ENCODE measurements at regions not wholly inside any gene's neighbourhood (a gene's known extent, or its start where the extent isn't known, plus 50 kb on each side); places are given as distances from the start of the nearest gene placed in this dataset.
A peak's percentile ranks its signal among the peaks of the same experiment; 100 is the strongest.

- H3K4me3 ChIP-seq (ENCODE audit: severe bottlenecking): no peak overlapping the region
- no peak for ATAC-seq (ENCODE audit: low read depth)
- H3K27ac ChIP-seq (ENCODE audit: poor library complexity, severe bottlenecking): no peak overlapping the region
- H3K27me3 ChIP-seq (ENCODE audit: insufficient read depth, poor library complexity, severe bottlenecking): no peaks in the 10 kb centered on the region
- H3K36me3 ChIP-seq (ENCODE audit: low read depth): no peaks in the 10 kb centered on the region; the same call in 1 of the 2 replicates
- no peaks in the 10 kb centered on the region for H3K9me3 ChIP-seq (ENCODE audit: severe bottlenecking)
- TF ChIP-seq, protein P1, sequence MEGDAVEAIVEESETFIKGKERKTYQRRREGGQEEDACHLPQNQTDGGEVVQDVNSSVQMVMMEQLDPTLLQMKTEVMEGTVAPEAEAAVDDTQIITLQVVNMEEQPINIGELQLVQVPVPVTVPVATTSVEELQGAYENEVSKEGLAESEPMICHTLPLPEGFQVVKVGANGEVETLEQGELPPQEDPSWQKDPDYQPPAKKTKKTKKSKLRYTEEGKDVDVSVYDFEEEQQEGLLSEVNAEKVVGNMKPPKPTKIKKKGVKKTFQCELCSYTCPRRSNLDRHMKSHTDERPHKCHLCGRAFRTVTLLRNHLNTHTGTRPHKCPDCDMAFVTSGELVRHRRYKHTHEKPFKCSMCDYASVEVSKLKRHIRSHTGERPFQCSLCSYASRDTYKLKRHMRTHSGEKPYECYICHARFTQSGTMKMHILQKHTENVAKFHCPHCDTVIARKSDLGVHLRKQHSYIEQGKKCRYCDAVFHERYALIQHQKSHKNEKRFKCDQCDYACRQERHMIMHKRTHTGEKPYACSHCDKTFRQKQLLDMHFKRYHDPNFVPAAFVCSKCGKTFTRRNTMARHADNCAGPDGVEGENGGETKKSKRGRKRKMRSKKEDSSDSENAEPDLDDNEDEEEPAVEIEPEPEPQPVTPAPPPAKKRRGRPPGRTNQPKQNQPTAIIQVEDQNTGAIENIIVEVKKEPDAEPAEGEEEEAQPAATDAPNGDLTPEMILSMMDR (IDR thresholded peaks at IDR 0.05; ENCODE audit: poor library complexity, severe bottlenecking): no peak
- H3K4me1 ChIP-seq (ENCODE audit: insufficient read depth, poor library complexity, severe bottlenecking): peaks cover 8% of the 10 kb centered on the region
- DNase-seq (ENCODE audit: low spot score): no peak
Measured at GRCh38 chr4:187415231-187415630, 580.3 kb upstream of the ZFP42 start.

DNA sequence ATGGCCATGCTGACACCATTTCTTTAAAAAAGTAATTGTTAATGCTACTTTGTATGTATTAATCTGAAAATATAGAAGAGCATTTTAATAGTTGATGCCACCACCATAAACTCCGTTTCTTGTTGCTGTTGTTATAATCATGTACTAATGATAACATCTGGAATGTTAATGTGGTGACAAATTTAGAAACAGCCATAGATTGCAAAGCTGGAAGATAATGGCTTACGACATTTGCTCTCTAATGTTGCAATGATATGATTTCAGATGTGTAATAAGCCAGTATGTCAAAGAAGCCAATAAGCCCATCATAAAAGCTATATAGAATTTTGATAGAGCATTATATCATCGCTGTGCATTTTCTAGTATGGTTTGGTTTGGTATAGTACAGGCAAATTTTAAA lies 579.4 kb upstream of the ZFP42 start:
- Histone ChIP-seq H3K27ac (ENCODE audit: poor library complexity, severe bottlenecking) (no peak overlapping the region), H3K9me3 (ENCODE audit: severe bottlenecking) (no peaks in the 10 kb centered on the region)
- ATAC-seq (ENCODE audit: low read depth): no peak

DNA sequence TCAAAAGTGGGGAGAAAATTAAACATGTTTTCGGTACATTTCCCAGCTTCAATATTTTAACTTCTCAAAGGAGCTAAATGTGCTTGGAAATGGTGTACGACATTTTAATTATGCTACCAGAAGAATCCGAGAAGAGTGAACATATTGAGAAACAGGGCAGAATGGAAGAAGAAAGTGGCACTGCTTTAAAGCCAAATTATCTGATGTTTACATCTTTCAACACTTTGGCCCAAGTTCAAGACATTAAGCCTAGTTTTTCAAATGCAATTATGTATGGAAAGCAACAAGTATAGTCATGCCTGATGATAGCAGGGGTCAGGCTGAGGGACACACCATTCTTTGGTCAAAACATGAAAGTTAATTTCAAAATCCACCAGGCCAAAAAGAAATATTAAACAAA lies 577.9 kb upstream of the ZFP42 start:
- no peak overlapping the region for H3K4me3 ChIP-seq (ENCODE audit: severe bottlenecking)
- TF ChIP-seq, protein P1 (IDR thresholded peaks at IDR 0.05; ENCODE audit: poor library complexity, severe bottlenecking): no peak
- peaks cover 8% of the 10 kb centered on the region for H3K4me1 ChIP-seq (ENCODE audit: insufficient read depth, poor library complexity, severe bottlenecking)
- H3K27ac ChIP-seq (ENCODE audit: poor library complexity, severe bottlenecking): no peak overlapping the region
- H3K9me3 ChIP-seq (ENCODE audit: severe bottlenecking): no peaks in the 10 kb centered on the region
- peak; percentile 42; the same call in 1 of the 3 replicates for ATAC-seq (ENCODE audit: low read depth)
- H3K27me3 ChIP-seq (ENCODE audit: insufficient read depth, poor library complexity, severe bottlenecking): no peaks in the 10 kb centered on the region
- H3K36me3 ChIP-seq (ENCODE audit: low read depth): no peaks in the 10 kb centered on the region; the same call in 1 of the 2 replicates
- no peak for DNase-seq (ENCODE audit: low spot score)

More for the DNA sequence above, 579.4 kb upstream of the ZFP42 start:
- Histone ChIP-seq H3K27me3 (ENCODE audit: insufficient read depth, poor library complexity, severe bottlenecking) (no peaks in the 10 kb centered on the region), H3K4me3 (ENCODE audit: severe bottlenecking) (no peak overlapping the region), H3K36me3 (ENCODE audit: low read depth) (no peaks in the 10 kb centered on the region; the same call in 1 of the 2 replicates), H3K4me1 (ENCODE audit: insufficient read depth, poor library complexity, severe bottlenecking) (peaks cover 8% of the 10 kb centered on the region)
- TF ChIP-seq, protein P1 (IDR thresholded peaks at IDR 0.05; ENCODE audit: poor library complexity, severe bottlenecking): no peak
- no peak for DNase-seq (ENCODE audit: low spot score)

- Histone ChIP-seq H3K27ac (ENCODE audit: poor library complexity, severe bottlenecking) (no peak overlapping the region), H3K4me1 (ENCODE audit: insufficient read depth, poor library complexity, severe bottlenecking) (peaks cover 14% of the 10 kb centered on the region), H3K27me3 (ENCODE audit: insufficient read depth, poor library complexity, severe bottlenecking) (no peaks in the 10 kb centered on the region), H3K36me3 (ENCODE audit: low read depth) (no peaks in the 10 kb centered on the region), H3K4me3 (ENCODE audit: severe bottlenecking) (no peak overlapping the region), H3K9me3 (ENCODE audit: severe bottlenecking) (no peaks in the 10 kb centered on the region)
- ATAC-seq (ENCODE audit: low read depth) (no peak), DNase-seq (ENCODE audit: low spot score) (no peak)
- TF ChIP-seq, protein P1 (IDR thresholded peaks at IDR 0.05; ENCODE audit: poor library complexity, severe bottlenecking): no peak
Measured at GRCh38 chr4:187422655-187423054, 572.9 kb upstream of the ZFP42 start.

GRCh38 chr4:187424636-187425035 lies 570.9 kb upstream of the ZFP42 start:
- Histone ChIP-seq H3K27me3 (ENCODE audit: insufficient read depth, poor library complexity, severe bottlenecking) (no peaks in the 10 kb centered on the region), H3K9me3 (ENCODE audit: severe bottlenecking) (no peaks in the 10 kb centered on the region), H3K4me1 (ENCODE audit: insufficient read depth, poor library complexity, severe bottlenecking) (peaks cover 9% of the 10 kb centered on the region), H3K36me3 (ENCODE audit: low read depth) (no peaks in the 10 kb centered on the region), H3K27ac (ENCODE audit: poor library complexity, severe bottlenecking) (peak overlapping the region; percentile 32), H3K4me3 (ENCODE audit: severe bottlenecking) (no peak overlapping the region)
- DNase-seq (ENCODE audit: low spot score): no peak
- peak; percentile 74 for ATAC-seq (ENCODE audit: low read depth)
- TF ChIP-seq, protein P1 (IDR thresholded peaks at IDR 0.05; ENCODE audit: poor library complexity, severe bottlenecking): no peak

Data from RWPE2 (cell line).